ENCODE measurements at regions not wholly inside any gene's neighbourhood (a gene's known extent, or its start where the extent isn't known, plus 50 kb on each side); places are given as distances from the start of the nearest gene placed in this dataset.

DNA sequence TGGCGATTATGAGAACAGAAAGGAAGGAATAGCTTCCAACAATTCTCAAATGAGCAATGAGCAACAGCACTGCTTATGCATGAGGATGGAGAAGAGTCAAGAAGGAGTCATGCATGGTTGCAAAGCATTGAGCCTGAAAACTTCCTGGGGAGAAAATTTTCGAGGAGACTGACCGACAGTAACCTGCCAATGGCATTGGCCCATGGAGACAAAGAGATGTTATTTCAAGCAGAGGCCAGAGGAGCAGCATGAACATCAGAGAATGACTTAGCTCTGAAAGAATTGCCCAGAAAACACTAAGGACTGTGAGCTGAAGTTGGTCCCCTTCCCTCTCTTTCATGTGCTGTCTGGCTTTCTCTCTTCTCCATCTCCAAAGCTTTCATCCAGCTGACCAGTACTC lies 343.4 kb downstream of the ADAMTS20 start:
- Histone ChIP-seq H3K4me3 (ENCODE audit: low read depth, low read length) (no peak overlapping the region), H3K36me3 (ENCODE audit: control insufficient read depth in 2 of 2, insufficient read depth in 1 of 2, low read length in 2 of 2) (no peaks in the 10 kb centered on the region), H3K27ac (ENCODE audit: extremely low read depth, low read depth, low read length) (no peak overlapping the region), H3K9me3 (ENCODE audit: control insufficient read depth, insufficient read depth, low read depth, low read length) (no peaks in the 10 kb centered on the region; the same call in 1 of the 2 replicates), H3K4me1 (ENCODE audit: control insufficient read depth, insufficient read depth, low read length) (no peaks in the 10 kb centered on the region)
- ChIA-PET POLR2A (no interaction called here), CTCF (interaction anchor here (1.6 kb wide), 1 partner anchor 12 kb away, joined by 6 read pairs; no protein-coding TSS in a partner anchor)
- TF ChIP-seq, protein P1, sequence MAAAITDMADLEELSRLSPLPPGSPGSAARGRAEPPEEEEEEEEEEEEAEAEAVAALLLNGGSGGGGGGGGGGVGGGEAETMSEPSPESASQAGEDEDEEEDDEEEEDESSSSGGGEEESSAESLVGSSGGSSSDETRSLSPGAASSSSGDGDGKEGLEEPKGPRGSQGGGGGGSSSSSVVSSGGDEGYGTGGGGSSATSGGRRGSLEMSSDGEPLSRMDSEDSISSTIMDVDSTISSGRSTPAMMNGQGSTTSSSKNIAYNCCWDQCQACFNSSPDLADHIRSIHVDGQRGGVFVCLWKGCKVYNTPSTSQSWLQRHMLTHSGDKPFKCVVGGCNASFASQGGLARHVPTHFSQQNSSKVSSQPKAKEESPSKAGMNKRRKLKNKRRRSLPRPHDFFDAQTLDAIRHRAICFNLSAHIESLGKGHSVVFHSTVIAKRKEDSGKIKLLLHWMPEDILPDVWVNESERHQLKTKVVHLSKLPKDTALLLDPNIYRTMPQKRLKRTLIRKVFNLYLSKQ (tag by site-specific recombination; IDR thresholded peaks at IDR 0.05; ENCODE audit: borderline replicate concordance): no peak
- TF ChIP-seq ZNF175 (tag by site-specific recombination; IDR thresholded peaks at IDR 0.05): no peak
- TF ChIP-seq SETDB1 (IDR thresholded peaks at IDR 0.05; ENCODE audit: insufficient read length, low read length): no peak
- no peak for TF ChIP-seq ZNF311 (tag by site-specific recombination; IDR thresholded peaks at IDR 0.05; ENCODE audit: borderline replicate concordance)
- no peak for TF ChIP-seq ZNF549 (tag by site-specific recombination; IDR thresholded peaks at IDR 0.05)
- TF ChIP-seq ZNF174 (tag by site-specific recombination; IDR thresholded peaks at IDR 0.05): no peak
- TF ChIP-seq ZNF426 (tag by site-specific recombination; IDR thresholded peaks at IDR 0.05): no peak
- TF ChIP-seq ZNF670 (tag by site-specific recombination; IDR thresholded peaks at IDR 0.05; ENCODE audit: low read depth): no peak
- TF ChIP-seq ZFHX2 (tag by site-specific recombination; conservative IDR thresholded peaks at IDR 0.05): no peak

DNA sequence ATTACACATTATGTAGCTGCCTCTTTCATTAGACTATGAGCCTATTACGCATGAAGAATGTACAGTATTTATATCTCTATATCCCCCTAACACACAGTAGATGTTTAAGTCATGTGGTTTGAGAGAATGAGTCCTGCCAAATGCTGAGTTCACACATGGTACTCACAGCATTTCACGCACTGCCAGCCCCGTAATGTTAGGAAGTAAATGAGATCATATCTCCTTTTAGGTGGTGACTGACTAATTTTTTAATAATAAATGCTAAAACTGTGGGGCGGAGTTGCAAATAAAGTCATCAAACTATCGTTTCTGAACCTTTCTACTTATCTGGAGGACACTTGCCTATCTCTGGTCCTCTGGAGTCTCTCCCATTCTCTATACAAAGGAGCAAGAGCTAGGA lies 343.8 kb downstream of the ADAMTS20 start:
- Histone ChIP-seq H3K36me3 (ENCODE audit: control insufficient read depth in 2 of 2, insufficient read depth in 1 of 2, low read length in 2 of 2) (no peaks in the 10 kb centered on the region), H3K9me3 (ENCODE audit: control insufficient read depth, insufficient read depth, low read depth, low read length) (no peaks in the 10 kb centered on the region; the same call in 1 of the 2 replicates), H3K4me1 (ENCODE audit: control insufficient read depth, insufficient read depth, low read length) (no peaks in the 10 kb centered on the region), H3K27ac (ENCODE audit: extremely low read depth, low read depth, low read length) (no peak overlapping the region), H3K4me3 (ENCODE audit: low read depth, low read length) (no peak overlapping the region)
- CTCF ChIA-PET: interaction anchor here (0.9 to 1.6 kb wide), 2 partner anchors 13 to 129 kb away, joined by 3 to 6 read pairs; no protein-coding TSS in a partner anchor
- POLR2A ChIA-PET: no interaction called here
- TF ChIP-seq ZNF76 (tag by site-specific recombination; IDR thresholded peaks at IDR 0.05; ENCODE audit: borderline replicate concordance, low read depth): no peak
- TF ChIP-seq ZNF768 (tag by site-specific recombination; IDR thresholded peaks at IDR 0.05): no peak
- TF ChIP-seq KLF8 (tag by site-specific recombination; IDR thresholded peaks at IDR 0.05): no peak
- TF ChIP-seq ZNF654 (tag by site-specific recombination; IDR thresholded peaks at IDR 0.05; ENCODE audit: low read depth): no peak
- no peak for TF ChIP-seq ZNF274 (IDR thresholded peaks at IDR 0.05; ENCODE audit: low read length)
- TF ChIP-seq ZNF274 (tag by site-specific recombination; IDR thresholded peaks at IDR 0.05; ENCODE audit: borderline replicate concordance): no peak
- no peak for TF ChIP-seq ZNF621 (tag by site-specific recombination; IDR thresholded peaks at IDR 0.05)
- TF ChIP-seq, protein P2, sequence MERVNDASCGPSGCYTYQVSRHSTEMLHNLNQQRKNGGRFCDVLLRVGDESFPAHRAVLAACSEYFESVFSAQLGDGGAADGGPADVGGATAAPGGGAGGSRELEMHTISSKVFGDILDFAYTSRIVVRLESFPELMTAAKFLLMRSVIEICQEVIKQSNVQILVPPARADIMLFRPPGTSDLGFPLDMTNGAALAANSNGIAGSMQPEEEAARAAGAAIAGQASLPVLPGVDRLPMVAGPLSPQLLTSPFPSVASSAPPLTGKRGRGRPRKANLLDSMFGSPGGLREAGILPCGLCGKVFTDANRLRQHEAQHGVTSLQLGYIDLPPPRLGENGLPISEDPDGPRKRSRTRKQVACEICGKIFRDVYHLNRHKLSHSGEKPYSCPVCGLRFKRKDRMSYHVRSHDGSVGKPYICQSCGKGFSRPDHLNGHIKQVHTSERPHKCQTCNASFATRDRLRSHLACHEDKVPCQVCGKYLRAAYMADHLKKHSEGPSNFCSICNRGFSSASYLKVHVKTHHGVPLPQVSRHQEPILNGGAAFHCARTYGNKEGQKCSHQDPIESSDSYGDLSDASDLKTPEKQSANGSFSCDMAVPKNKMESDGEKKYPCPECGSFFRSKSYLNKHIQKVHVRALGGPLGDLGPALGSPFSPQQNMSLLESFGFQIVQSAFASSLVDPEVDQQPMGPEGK (tag by site-specific recombination; IDR thresholded peaks at IDR 0.05): no peak
- TF ChIP-seq ZNF202 (tag by site-specific recombination; IDR thresholded peaks at IDR 0.05; ENCODE audit: borderline replicate concordance): no peak
- no peak for TF ChIP-seq ZFP37 (tag by site-specific recombination; IDR thresholded peaks at IDR 0.05)
- TF ChIP-seq, protein P3, sequence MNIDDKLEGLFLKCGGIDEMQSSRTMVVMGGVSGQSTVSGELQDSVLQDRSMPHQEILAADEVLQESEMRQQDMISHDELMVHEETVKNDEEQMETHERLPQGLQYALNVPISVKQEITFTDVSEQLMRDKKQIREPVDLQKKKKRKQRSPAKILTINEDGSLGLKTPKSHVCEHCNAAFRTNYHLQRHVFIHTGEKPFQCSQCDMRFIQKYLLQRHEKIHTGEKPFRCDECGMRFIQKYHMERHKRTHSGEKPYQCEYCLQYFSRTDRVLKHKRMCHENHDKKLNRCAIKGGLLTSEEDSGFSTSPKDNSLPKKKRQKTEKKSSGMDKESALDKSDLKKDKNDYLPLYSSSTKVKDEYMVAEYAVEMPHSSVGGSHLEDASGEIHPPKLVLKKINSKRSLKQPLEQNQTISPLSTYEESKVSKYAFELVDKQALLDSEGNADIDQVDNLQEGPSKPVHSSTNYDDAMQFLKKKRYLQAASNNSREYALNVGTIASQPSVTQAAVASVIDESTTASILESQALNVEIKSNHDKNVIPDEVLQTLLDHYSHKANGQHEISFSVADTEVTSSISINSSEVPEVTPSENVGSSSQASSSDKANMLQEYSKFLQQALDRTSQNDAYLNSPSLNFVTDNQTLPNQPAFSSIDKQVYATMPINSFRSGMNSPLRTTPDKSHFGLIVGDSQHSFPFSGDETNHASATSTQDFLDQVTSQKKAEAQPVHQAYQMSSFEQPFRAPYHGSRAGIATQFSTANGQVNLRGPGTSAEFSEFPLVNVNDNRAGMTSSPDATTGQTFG (tag by site-specific recombination; IDR thresholded peaks at IDR 0.05; ENCODE audit: borderline replicate concordance): no peak
- TF ChIP-seq, protein P4, sequence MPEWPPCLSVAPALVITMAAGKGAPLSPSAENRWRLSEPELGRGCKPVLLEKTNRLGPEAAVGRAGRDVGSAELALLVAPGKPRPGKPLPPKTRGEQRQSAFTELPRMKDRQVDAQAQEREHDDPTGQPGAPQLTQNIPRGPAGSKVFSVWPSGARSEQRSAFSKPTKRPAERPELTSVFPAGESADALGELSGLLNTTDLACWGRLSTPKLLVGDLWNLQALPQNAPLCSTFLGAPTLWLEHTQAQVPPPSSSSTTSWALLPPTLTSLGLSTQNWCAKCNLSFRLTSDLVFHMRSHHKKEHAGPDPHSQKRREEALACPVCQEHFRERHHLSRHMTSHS (tag by site-specific recombination; IDR thresholded peaks at IDR 0.05): no peak
- TF ChIP-seq ZNF394 (tag by site-specific recombination; IDR thresholded peaks at IDR 0.05; ENCODE audit: borderline replicate concordance): no peak
- no peak for TF ChIP-seq ZNF426 (tag by site-specific recombination; IDR thresholded peaks at IDR 0.05)
- no peak for TF ChIP-seq WT1 (tag by site-specific recombination; IDR thresholded peaks at IDR 0.05)
- no peak for TF ChIP-seq ZNF10 (tag by site-specific recombination; IDR thresholded peaks at IDR 0.05)
- TF ChIP-seq REPIN1 (tag by site-specific recombination; IDR thresholded peaks at IDR 0.05; ENCODE audit: low read depth): no peak
- no peak for TF ChIP-seq ZNF610 (tag by site-specific recombination; IDR thresholded peaks at IDR 0.05; ENCODE audit: borderline replicate concordance)
